ENCODE measurements at regions not wholly inside any gene's neighbourhood (a gene's known extent, or its start where the extent isn't known, plus 50 kb on each side); places are given as distances from the start of the nearest gene placed in this dataset.
"Not testable (repeated sequence)": the region's sequence is repeated elsewhere in the genome, so short reads cannot be mapped to it uniquely, and the experiment has no call there.

- peak; percentile 98 for DNase-seq (ENCODE audit: low spot score)
Observed at GRCh38 chr15:69760890-69761568, 308.4 kb downstream of the RPLP1 start.

- no peak for DNase-seq (ENCODE audit: low spot score)
Observed at GRCh38 chr15:69762373-69763148, 309.9 kb downstream of the RPLP1 start.

GRCh38 chr15:69763831-69764230 lies 311.2 kb downstream of the RPLP1 start:
- DNase-seq (ENCODE audit: low spot score) = no peak

- DNase-seq (ENCODE audit: low spot score) = no peak
Observed at GRCh38 chr15:69766156-69766555, 313.5 kb downstream of the RPLP1 start.

- DNase-seq (ENCODE audit: low spot score) = no peak
Observed at GRCh38 chr15:69767191-69767590, 314.6 kb downstream of the RPLP1 start.

GRCh38 chr15:69769336-69769735 lies 316.7 kb downstream of the RPLP1 start:
- not testable (repeated sequence) for DNase-seq (ENCODE audit: low spot score)

- not testable (repeated sequence) for DNase-seq (ENCODE audit: low spot score)
Observed at GRCh38 chr15:69774258-69774657, 321.6 kb downstream of the RPLP1 start.

- DNase-seq (ENCODE audit: low spot score) = not testable (repeated sequence)
Observed at GRCh38 chr15:69774711-69775110, 322.1 kb downstream of the RPLP1 start.

- DNase-seq (ENCODE audit: low spot score) = no peak
Observed at GRCh38 chr15:69777356-69777755, 320.4 kb downstream of the TLE3 start.

GRCh38 chr15:69780374-69780773 lies 317.3 kb downstream of the TLE3 start:
- no peak for DNase-seq (ENCODE audit: low spot score)

- no peak for DNase-seq (ENCODE audit: low spot score)
Observed at GRCh38 chr15:69780981-69781380, 316.7 kb downstream of the TLE3 start.

- DNase-seq (ENCODE audit: low spot score) = no peak
Observed at GRCh38 chr15:69781411-69782125, 316.1 kb downstream of the TLE3 start.

- no peak for DNase-seq (ENCODE audit: low spot score)
Observed at GRCh38 chr15:69782139-69782658, 315.5 kb downstream of the TLE3 start.

- DNase-seq (ENCODE audit: low spot score) = no peak
Observed at GRCh38 chr15:69782809-69783208, 314.9 kb downstream of the TLE3 start.

GRCh38 chr15:69783211-69783610 lies 314.5 kb downstream of the TLE3 start:
- no peak for DNase-seq (ENCODE audit: low spot score)

GRCh38 chr15:69784798-69785566 lies 312.7 kb downstream of the TLE3 start:
- DNase-seq (ENCODE audit: low spot score) = no peak

- DNase-seq (ENCODE audit: low spot score) = no peak
Observed at GRCh38 chr15:69786136-69786701, 311.5 kb downstream of the TLE3 start.

GRCh38 chr15:69787791-69788190 lies 309.9 kb downstream of the TLE3 start:
- no peak for DNase-seq (ENCODE audit: low spot score)

- DNase-seq (ENCODE audit: low spot score) = no peak
Observed at GRCh38 chr15:69789648-69790393, 307.9 kb downstream of the TLE3 start.

GRCh38 chr15:69790632-69791031 lies 307.1 kb downstream of the TLE3 start:
- no peak for DNase-seq (ENCODE audit: low spot score)

GRCh38 chr15:69792823-69793222 lies 304.9 kb downstream of the TLE3 start:
- DNase-seq (ENCODE audit: low spot score) = no peak

All from COLO829 (cell line).